ENCODE measurements at regions not wholly inside any gene's neighbourhood (a gene's known extent, or its start where the extent isn't known, plus 50 kb on each side); places are given as distances from the start of the nearest gene placed in this dataset.

- TF ChIP-seq CTCF (IDR thresholded peaks at IDR 0.05), result no peak
- no peak for TF ChIP-seq POLR2AphosphoS5 (IDR thresholded peaks at IDR 0.05)
- TF ChIP-seq POLR2A (IDR thresholded peaks at IDR 0.05), result no peak
- TF ChIP-seq EP300 (IDR thresholded peaks at IDR 0.05), result no peak
Measured at GRCh38 chr14:101459551-101459900, 101.8 kb upstream of the DIO3 start.
